AG09319 (cell line): ENCODE measurements at regions not wholly inside any gene's neighbourhood (a gene's known extent, or its start where the extent isn't known, plus 50 kb on each side); places are given as distances from the start of the nearest gene placed in this dataset.

ENCODE experiments used
- DNase-seq: peaks from one replicate; pipeline ENCODE4 v3.0.0-alpha.2; 2010; ENCODE audit warnings: low read depth; ENCODE audit errors: extremely low read depth
- TF ChIP-seq, protein P1 (sequence below): IDR thresholded peaks from 2 replicates; pipeline ENCODE4 v1.5.1; 2011; ENCODE audit warnings: low read depth, mild to moderate bottlenecking, inconsistent platforms, low read length, moderate library complexity

DNA sequence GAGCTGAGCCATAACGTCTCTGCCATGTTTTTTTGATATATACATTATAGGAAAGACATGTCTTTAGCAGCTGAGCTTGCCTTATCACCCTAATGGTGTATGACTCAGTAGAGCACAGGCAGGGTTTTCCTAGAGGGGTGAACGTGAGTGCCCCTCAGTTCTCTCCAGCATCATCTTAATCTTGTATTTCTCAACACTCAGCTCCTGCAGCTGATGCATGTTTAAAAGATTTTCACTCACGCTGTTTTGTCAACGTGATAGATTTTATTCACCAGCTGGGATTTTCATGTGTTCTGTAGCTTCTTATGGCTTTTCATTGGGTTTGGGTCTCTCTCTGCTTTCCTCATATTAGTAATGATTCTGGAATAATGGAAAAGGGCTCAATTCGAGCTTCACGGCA, 186.0 kb upstream of the PMFBP1 start:
- TF ChIP-seq, protein P1, sequence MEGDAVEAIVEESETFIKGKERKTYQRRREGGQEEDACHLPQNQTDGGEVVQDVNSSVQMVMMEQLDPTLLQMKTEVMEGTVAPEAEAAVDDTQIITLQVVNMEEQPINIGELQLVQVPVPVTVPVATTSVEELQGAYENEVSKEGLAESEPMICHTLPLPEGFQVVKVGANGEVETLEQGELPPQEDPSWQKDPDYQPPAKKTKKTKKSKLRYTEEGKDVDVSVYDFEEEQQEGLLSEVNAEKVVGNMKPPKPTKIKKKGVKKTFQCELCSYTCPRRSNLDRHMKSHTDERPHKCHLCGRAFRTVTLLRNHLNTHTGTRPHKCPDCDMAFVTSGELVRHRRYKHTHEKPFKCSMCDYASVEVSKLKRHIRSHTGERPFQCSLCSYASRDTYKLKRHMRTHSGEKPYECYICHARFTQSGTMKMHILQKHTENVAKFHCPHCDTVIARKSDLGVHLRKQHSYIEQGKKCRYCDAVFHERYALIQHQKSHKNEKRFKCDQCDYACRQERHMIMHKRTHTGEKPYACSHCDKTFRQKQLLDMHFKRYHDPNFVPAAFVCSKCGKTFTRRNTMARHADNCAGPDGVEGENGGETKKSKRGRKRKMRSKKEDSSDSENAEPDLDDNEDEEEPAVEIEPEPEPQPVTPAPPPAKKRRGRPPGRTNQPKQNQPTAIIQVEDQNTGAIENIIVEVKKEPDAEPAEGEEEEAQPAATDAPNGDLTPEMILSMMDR, result no peak

DNA sequence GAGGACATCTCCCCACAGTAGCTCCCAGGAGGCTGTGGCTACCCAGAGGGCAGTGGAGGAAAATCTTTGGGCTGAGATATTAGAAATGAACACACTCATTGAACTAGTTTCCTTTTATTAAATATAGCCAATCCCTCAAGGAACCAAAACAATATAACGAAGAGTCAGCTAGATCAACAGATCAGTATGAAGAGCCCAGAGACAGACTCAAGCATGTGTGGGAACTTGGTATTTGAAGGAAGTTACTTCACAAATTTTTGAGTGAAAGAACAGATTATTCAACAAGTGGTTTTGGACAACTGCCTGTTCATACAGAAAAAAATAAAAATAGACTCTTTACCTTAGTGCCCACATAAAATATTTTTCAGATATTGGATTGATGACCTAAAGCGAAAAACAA, 183.6 kb upstream of the PMFBP1 start:
- no peak for DNase-seq
- TF ChIP-seq, protein P1, result no peak

More for the DNA sequence above, 186.0 kb upstream of the PMFBP1 start:
- DNase-seq, result no peak

DNA sequence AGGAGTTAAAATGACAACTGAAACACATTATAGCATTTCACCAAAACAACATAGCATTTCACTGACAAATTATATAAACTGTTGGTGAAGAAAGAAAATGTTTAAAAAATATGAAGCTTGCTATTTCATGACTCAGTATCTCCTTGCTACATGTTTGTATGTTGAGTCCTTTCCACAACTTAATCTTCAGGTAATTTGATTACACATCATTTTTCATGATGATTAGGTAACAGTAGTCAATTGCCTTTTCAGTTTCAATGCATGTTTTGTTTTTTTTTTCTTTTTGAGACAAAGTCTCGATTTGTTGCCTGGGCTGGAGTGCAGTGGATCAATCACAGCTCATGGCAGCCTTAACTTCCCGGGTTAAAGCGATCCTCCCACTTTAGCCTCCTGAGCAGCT, 177.8 kb upstream of the PMFBP1 start:
- TF ChIP-seq, protein P1, result no peak
- DNase-seq, result no peak

DNA sequence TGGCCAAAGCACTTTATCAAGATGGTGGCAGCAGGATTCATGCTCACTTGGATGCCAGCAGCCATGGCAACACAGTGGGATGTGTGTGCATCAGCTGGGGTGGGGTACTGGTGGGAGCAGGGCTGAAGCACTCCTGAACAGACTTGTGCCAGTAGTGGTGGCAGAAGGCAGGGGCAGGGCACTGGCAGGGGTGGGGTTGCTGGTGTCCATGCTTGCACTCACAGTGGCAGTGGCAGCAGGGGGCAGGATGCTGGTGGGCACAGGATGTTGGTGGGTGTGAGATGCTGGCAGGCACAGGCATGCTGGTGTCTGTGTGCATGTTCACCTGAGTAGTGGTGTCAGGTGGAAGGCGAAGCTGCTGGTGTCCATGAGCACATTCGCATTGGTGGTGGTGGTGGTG, 161.0 kb upstream of the PMFBP1 start:
- no peak for DNase-seq
- TF ChIP-seq, protein P1, result no peak

DNA sequence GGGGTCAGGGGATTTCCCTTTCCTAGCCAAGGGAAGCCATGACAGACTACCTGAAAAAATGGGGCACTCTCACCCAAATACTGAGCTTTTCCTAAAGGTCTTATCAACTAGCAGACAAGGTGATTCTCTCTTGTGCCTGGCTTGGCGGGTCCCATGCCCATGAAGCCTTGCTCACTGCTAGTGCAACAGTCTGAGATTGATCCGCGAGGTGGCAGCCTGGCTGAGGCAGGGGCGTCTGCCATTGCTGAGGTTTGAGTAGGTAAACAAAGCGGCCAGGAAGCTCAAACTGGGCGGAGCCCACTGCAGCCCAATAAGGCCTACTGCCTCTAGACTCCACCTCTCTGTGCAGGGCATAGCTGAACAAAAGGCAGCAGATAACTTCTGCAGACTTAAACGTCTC, 152.6 kb upstream of the PMFBP1 start:
- TF ChIP-seq, protein P1, result no peak
- DNase-seq, result no peak

DNA sequence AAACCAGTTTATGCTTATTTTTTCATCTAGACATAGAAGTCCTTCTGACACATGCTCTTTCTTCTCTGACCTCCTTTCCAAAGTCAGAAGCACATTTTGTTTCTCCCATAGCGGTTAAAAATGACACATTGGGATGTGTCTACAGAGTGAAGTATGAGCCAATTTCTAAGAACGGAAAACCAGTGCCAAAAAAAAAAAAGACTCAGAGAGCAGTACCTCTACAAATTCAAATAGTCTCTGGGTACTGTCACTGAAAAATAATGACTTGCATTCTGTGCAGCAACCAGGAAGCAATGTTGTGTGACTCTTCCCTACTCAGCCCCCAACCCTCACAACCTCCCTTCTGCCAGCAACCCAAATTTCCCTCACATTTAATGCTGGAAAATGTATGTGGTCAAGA, 145.5 kb upstream of the PMFBP1 start:
- TF ChIP-seq, protein P1, result no peak
- DNase-seq, result no peak

DNA sequence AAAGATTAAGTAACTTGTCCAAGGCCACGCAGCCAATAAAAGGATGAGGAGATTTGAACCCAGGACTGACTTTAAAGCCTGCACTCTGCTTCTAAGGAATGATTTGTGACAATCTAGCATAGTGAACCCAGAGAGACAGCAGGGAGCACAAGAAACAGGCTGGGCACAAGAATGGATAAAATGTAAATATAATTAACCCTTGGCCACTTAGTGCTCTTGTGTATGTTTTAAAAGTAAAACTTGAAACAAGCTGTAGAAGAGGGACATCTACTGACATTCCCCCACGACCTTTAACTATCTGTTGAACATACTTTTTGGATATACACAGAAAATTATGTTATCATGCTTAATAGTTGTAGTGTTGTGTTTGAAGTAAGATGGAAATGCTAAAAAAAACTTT, 141.9 kb upstream of the PMFBP1 start:
- TF ChIP-seq, protein P1, result no peak
- DNase-seq, result no peak
